ENCODE measurements at regions not wholly inside any gene's neighbourhood (a gene's known extent, or its start where the extent isn't known, plus 50 kb on each side); places are given as distances from the start of the nearest gene placed in this dataset.

DNA sequence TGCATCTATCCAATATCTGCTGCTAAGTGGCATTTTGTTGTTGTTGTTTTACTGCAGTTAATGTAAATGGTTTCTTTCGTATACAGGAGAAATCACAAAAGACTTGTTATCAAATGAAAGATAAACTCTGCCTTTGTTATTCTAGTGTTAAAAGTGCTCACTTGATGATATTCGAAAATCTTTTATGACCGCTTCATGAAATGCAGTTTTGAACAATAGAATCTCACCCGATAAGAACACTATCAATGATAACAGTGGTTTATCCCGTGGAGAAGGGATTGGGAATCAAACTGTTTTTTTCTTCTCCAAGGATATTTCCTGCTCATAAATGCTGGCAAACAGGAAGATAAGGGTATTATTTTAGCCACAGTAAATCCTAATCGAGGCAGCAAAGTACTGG is 1366.3 kb downstream of the OLFM4 start (continued):
- TF ChIP-seq ATF3 (IDR thresholded peaks at IDR 0.05): no peak
- TF ChIP-seq RAD21 (IDR thresholded peaks at IDR 0.05): no peak
- TF ChIP-seq GABPA (IDR thresholded peaks at IDR 0.05 in 1 of 2, conservative IDR thresholded peaks at IDR 0.05 in 1 of 2): no peak
- TF ChIP-seq FOXA2 (IDR thresholded peaks at IDR 0.05): no peak
- no peak for TF ChIP-seq EGR1 (IDR thresholded peaks at IDR 0.05; ENCODE audit: low read depth in 2 of 2)

- Histone ChIP-seq H3K9me3 (ENCODE audit: control insufficient read depth in 4 of 4, low read length in 3 of 4) (peaks cover 0 to 2% (median under 1%) of the 10 kb centered on the region in 4 donors), H3K27ac (ENCODE audit: low read depth in 1 of 2, low read length in 2 of 2) (no peak overlapping the region), H3K9ac (ENCODE audit: low read depth in 1 of 2, low read length in 2 of 2) (no peak overlapping the region), H3K4me1 (ENCODE audit: control insufficient read depth in 4 of 4, insufficient read depth in 4 of 4, low read length in 3 of 4) (no peaks in the 10 kb centered on the region), H3K36me3 (ENCODE audit: control insufficient read depth in 4 of 4, insufficient read depth in 3 of 4, low read depth in 1 of 4, low read length in 3 of 4) (no peaks in the 10 kb centered on the region), H3K4me3 (ENCODE audit: low read depth in 1 of 3, low read length in 3 of 3) (no peak overlapping the region), H3K27me3 (ENCODE audit: control insufficient read depth in 4 of 4, insufficient read depth in 4 of 4, low read length in 3 of 4) (no peaks in the 10 kb centered on the region)
- WGBS: 78% methylated on average over 1 of the region's 1 CpG
- no peak for DNase-seq (ENCODE audit: low spot score)
- TF ChIP-seq, protein P1, sequence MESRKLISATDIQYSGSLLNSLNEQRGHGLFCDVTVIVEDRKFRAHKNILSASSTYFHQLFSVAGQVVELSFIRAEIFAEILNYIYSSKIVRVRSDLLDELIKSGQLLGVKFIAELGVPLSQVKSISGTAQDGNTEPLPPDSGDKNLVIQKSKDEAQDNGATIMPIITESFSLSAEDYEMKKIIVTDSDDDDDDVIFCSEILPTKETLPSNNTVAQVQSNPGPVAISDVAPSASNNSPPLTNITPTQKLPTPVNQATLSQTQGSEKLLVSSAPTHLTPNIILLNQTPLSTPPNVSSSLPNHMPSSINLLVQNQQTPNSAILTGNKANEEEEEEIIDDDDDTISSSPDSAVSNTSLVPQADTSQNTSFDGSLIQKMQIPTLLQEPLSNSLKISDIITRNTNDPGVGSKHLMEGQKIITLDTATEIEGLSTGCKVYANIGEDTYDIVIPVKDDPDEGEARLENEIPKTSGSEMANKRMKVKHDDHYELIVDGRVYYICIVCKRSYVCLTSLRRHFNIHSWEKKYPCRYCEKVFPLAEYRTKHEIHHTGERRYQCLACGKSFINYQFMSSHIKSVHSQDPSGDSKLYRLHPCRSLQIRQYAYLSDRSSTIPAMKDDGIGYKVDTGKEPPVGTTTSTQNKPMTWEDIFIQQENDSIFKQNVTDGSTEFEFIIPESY (IDR thresholded peaks at IDR 0.05): no peak
- TF ChIP-seq FOXA2 (IDR thresholded peaks at IDR 0.05): no peak
- TF ChIP-seq, protein P2, sequence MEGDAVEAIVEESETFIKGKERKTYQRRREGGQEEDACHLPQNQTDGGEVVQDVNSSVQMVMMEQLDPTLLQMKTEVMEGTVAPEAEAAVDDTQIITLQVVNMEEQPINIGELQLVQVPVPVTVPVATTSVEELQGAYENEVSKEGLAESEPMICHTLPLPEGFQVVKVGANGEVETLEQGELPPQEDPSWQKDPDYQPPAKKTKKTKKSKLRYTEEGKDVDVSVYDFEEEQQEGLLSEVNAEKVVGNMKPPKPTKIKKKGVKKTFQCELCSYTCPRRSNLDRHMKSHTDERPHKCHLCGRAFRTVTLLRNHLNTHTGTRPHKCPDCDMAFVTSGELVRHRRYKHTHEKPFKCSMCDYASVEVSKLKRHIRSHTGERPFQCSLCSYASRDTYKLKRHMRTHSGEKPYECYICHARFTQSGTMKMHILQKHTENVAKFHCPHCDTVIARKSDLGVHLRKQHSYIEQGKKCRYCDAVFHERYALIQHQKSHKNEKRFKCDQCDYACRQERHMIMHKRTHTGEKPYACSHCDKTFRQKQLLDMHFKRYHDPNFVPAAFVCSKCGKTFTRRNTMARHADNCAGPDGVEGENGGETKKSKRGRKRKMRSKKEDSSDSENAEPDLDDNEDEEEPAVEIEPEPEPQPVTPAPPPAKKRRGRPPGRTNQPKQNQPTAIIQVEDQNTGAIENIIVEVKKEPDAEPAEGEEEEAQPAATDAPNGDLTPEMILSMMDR (IDR thresholded peaks at IDR 0.05; ENCODE audit: low read depth, low read length, missing input control): no peak
- TF ChIP-seq, protein P3, sequence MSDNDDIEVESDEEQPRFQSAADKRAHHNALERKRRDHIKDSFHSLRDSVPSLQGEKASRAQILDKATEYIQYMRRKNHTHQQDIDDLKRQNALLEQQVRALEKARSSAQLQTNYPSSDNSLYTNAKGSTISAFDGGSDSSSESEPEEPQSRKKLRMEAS (IDR thresholded peaks at IDR 0.05): no peak
- TF ChIP-seq ATF3 (IDR thresholded peaks at IDR 0.05): no peak
- TF ChIP-seq HNF4A (conservative IDR thresholded peaks at IDR 0.05): no peak
- TF ChIP-seq RXRA (IDR thresholded peaks at IDR 0.05): no peak
These were observed 1373.9 kb downstream of the OLFM4 start for GRCh38 chr13:54402495-54402894.

DNA sequence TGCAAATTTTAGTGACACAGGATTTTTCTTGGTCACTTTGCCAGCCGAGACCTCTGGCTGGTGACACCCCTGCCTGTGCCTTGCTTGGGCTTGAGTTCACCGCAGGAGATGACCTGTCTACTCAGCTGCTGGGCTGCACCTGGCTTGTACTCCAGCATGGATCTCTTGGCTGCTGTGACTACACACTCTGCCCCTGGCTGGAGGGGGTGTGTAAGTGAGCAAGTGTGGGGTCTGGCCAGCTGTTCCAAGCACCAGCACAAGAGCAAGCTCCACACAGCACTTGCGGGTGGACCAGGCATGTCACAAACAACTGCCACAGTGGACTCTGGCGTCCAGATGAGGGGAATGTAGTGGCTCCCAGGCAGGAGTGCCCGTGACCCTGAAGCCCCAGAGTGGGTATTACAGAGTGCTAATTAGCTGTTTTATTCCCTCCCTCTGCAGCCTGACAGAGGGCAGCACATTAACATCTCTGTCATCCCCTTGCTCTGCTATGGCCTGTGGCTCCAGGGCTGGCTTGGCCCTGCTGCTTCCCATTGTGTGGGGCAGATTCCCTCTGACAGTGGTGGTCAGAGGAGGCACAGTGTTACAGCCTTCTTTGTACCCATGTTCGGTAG is 1387.2 kb downstream of the OLFM4 start:
- H3K4me3 ChIP-seq (ENCODE audit: low read depth in 1 of 3, low read length in 3 of 3): no peak overlapping the region
- H3K27ac ChIP-seq (ENCODE audit: low read depth in 1 of 2, low read length in 2 of 2): no peak overlapping the region
- no peaks in the 10 kb centered on the region for H3K4me1 ChIP-seq (ENCODE audit: control insufficient read depth in 4 of 4, insufficient read depth in 4 of 4, low read length in 3 of 4)
- no peaks in the 10 kb centered on the region for H3K9me3 ChIP-seq (ENCODE audit: control insufficient read depth in 4 of 4, low read length in 3 of 4)
- no peak overlapping the region for H3K9ac ChIP-seq (ENCODE audit: low read depth in 1 of 2, low read length in 2 of 2)
- 87% methylated on average over 6 of the region's 6 CpGs for WGBS
- H3K27me3 ChIP-seq (ENCODE audit: control insufficient read depth in 4 of 4, insufficient read depth in 4 of 4, low read length in 3 of 4): no peaks in the 10 kb centered on the region
- no peak for DNase-seq (ENCODE audit: low spot score)
- H3K36me3 ChIP-seq (ENCODE audit: control insufficient read depth in 4 of 4, insufficient read depth in 3 of 4, low read depth in 1 of 4, low read length in 3 of 4): no peaks in the 10 kb centered on the region
- TF ChIP-seq, protein P3 (IDR thresholded peaks at IDR 0.05): no peak
- TF ChIP-seq YY1 (IDR thresholded peaks at IDR 0.05): no peak
- no peak for TF ChIP-seq NR2F2 (IDR thresholded peaks at IDR 0.05)
- TF ChIP-seq, protein P2 (IDR thresholded peaks at IDR 0.05; ENCODE audit: low read depth, low read length, missing input control): no peak
- no peak for TF ChIP-seq ATF3 (IDR thresholded peaks at IDR 0.05)
- TF ChIP-seq, protein P1 (IDR thresholded peaks at IDR 0.05): no peak
- no peak for TF ChIP-seq FOXA2 (IDR thresholded peaks at IDR 0.05)
- TF ChIP-seq EGR1 (IDR thresholded peaks at IDR 0.05; ENCODE audit: low read depth in 2 of 2): no peak
- TF ChIP-seq HNF4G (IDR thresholded peaks at IDR 0.05): no peak
- TF ChIP-seq HNF4A (conservative IDR thresholded peaks at IDR 0.05): no peak
- no peak for TF ChIP-seq REST (IDR thresholded peaks at IDR 0.05)
